ENCODE measurements at regions not wholly inside any gene's neighbourhood (a gene's known extent, or its start where the extent isn't known, plus 50 kb on each side); places are given as distances from the start of the nearest gene placed in this dataset.

DNA sequence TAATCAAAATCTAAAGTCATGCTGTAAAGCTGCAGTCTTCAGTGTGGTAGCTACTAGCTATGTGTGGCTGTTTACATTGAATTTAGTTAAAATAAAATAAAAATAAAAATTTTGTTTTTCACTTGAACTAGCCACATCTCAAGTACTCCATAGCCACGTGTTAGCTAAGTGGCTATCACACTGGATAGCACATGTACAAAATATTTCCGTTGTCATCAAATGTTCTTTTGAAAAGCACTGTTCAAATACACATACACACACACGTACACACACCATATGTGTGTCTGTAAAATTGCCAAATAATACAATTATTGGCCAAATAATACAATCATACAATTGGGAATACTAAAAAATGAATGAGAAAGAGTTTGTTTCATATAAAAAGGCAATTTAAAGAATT is 778.2 kb upstream of the FLRT2 start:
- H3K4me1 Mint-ChIP-seq: no peaks in the 10 kb centered on the region
- H3K27ac Mint-ChIP-seq: no peak overlapping the region
- no peaks in the 10 kb centered on the region for H3K27me3 Mint-ChIP-seq
- peaks cover 10% of the 10 kb centered on the region for H3K9me3 Mint-ChIP-seq
- no peak overlapping the region for H3K4me3 Mint-ChIP-seq
- no peaks in the 10 kb centered on the region for H3K36me3 Mint-ChIP-seq
- no peak for ATAC-seq

GRCh38 chr14:84760489-84761126 is 769.3 kb upstream of the FLRT2 start:
- H3K27ac Mint-ChIP-seq: no peak overlapping the region
- H3K4me1 Mint-ChIP-seq: no peaks in the 10 kb centered on the region
- H3K27me3 Mint-ChIP-seq: no peaks in the 10 kb centered on the region
- no peaks in the 10 kb centered on the region for H3K36me3 Mint-ChIP-seq
- H3K4me3 Mint-ChIP-seq: no peak overlapping the region
- no peak for ATAC-seq
- peaks cover 12% of the 10 kb centered on the region for H3K9me3 Mint-ChIP-seq

DNA sequence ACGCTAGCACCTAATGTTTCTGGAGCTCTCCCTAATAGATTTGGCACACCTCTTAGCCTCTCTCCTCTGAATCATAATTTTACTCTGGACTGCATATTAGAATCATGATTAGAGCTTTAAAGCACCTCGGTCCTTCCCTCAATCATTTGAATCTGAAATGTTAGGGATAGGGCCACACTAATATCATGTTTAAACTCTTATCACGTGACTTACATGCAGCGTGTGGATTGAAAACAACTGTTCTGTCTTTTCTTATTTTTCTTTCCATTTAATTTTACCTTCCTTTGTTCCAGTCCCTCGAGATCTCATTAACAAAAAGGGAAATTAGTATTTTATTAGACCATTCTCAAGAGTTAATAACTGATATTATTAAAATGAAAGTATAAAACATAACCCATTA is 762.5 kb upstream of the FLRT2 start:
- H3K27ac Mint-ChIP-seq: no peak overlapping the region
- no peaks in the 10 kb centered on the region for H3K4me1 Mint-ChIP-seq
- no peak for ATAC-seq
- H3K36me3 Mint-ChIP-seq: no peaks in the 10 kb centered on the region
- peaks cover 16% of the 10 kb centered on the region for H3K9me3 Mint-ChIP-seq
- no peaks in the 10 kb centered on the region for H3K27me3 Mint-ChIP-seq
- no peak overlapping the region for H3K4me3 Mint-ChIP-seq

- ATAC-seq: no peak
- Mint-ChIP-seq H3K36me3 (no peaks in the 10 kb centered on the region), H3K27ac (no peak overlapping the region), H3K27me3 (no peaks in the 10 kb centered on the region), H3K9me3 (peaks cover 14% of the 10 kb centered on the region), H3K4me1 (no peaks in the 10 kb centered on the region), H3K4me3 (no peak overlapping the region)
These were observed 759.9 kb upstream of the FLRT2 start for GRCh38 chr14:84770030-84770429.

- Mint-ChIP-seq H3K4me1 (no peaks in the 10 kb centered on the region), H3K4me3 (no peak overlapping the region), H3K27me3 (no peaks in the 10 kb centered on the region), H3K9me3 (peaks cover 13% of the 10 kb centered on the region), H3K36me3 (no peaks in the 10 kb centered on the region), H3K27ac (no peak overlapping the region)
- ATAC-seq: no peak
These were observed 752.6 kb upstream of the FLRT2 start for GRCh38 chr14:84777356-84777755.

GRCh38 chr14:84782902-84783301 is 747.0 kb upstream of the FLRT2 start:
- no peaks in the 10 kb centered on the region for H3K4me1 Mint-ChIP-seq
- no peaks in the 10 kb centered on the region for H3K27me3 Mint-ChIP-seq
- no peak overlapping the region for H3K27ac Mint-ChIP-seq
- ATAC-seq: no peak
- peaks cover 7% of the 10 kb centered on the region for H3K9me3 Mint-ChIP-seq
- H3K36me3 Mint-ChIP-seq: no peaks in the 10 kb centered on the region
- no peak overlapping the region for H3K4me3 Mint-ChIP-seq

GRCh38 chr14:84783511-84783910 is 746.4 kb upstream of the FLRT2 start:
- Mint-ChIP-seq H3K9me3 (peaks cover 7% of the 10 kb centered on the region), H3K36me3 (no peaks in the 10 kb centered on the region), H3K27ac (no peak overlapping the region), H3K27me3 (no peaks in the 10 kb centered on the region), H3K4me3 (no peak overlapping the region), H3K4me1 (no peaks in the 10 kb centered on the region)
- ATAC-seq: no peak

DNA sequence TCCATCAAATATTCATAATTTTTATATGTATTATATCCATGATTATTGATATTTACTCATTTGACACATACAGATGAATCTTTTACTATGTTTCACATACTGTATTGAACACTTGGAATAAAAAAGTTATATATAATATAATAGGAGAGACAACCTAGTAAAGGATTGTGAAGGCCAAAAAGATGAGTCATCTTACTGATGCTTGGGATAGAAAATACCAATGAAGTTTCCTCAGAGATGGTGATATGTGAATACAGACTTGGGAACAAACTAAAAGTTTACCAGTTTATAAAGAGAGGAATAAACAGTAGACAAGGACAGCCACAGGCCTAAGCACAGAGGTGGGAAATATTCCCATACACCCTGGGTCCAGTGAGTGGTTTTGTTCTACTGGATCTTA is 743.9 kb upstream of the FLRT2 start:
- H3K9me3 Mint-ChIP-seq: peaks cover 4% of the 10 kb centered on the region
- H3K27ac Mint-ChIP-seq: no peak overlapping the region
- H3K4me1 Mint-ChIP-seq: no peaks in the 10 kb centered on the region
- no peaks in the 10 kb centered on the region for H3K36me3 Mint-ChIP-seq
- no peaks in the 10 kb centered on the region for H3K27me3 Mint-ChIP-seq
- no peak overlapping the region for H3K4me3 Mint-ChIP-seq
- ATAC-seq: no peak

DNA sequence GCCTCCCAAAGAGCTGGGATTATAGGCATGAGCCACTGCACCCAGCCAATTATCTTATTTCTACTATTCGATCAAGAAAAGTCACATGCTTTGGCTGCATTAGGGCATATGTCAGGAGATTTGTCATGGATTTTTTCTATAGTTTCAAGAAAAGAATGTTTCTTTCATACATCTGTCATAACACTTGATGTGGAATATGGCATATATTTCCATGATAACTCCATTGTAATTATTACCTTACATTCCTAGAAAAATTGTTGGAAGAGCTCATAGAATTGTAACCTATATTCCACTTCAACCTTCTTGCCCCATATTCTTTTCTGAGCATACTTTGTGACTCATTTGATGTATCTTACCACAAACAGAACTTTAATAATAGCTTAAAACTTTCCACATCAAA is 740.9 kb upstream of the FLRT2 start:
- no peak overlapping the region for H3K27ac Mint-ChIP-seq
- H3K36me3 Mint-ChIP-seq: no peaks in the 10 kb centered on the region
- H3K27me3 Mint-ChIP-seq: no peaks in the 10 kb centered on the region
- peaks cover 14% of the 10 kb centered on the region for H3K9me3 Mint-ChIP-seq
- H3K4me3 Mint-ChIP-seq: no peak overlapping the region
- no peaks in the 10 kb centered on the region for H3K4me1 Mint-ChIP-seq
- no peak for ATAC-seq

DNA sequence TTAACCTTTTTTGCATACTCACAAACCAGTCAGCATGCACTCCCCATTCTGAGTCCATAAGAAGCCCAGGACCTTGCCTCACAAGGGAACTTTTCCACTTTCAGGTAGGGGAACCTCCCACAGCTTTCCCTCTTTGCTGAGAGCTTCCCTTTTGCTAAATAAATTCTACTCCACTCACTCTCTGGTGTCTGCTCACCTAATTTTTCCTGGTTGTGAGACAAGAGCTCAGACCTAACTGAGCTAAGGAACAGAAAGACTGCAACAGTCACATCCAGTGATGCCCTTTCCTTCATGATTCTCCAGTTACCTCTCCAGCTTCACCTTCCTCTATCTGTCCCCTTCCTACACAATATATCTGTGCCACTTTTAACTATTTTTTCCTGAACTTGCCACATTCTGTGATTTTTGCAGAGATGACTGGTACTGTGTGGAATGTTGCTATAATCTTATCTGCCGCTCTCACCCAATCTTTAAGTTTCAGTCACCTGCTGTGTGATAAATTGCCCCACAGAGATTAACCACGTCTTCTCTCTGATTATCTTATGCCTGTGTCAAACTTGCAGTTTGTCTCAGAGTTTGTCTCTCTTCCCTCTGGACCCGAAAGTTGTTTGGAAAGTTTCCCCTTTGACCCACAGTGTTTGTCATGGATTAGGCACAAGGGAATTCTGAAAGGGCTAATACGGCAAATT is 737.1 kb upstream of the FLRT2 start:
- Mint-ChIP-seq H3K36me3 (no peaks in the 10 kb centered on the region), H3K4me3 (no peak overlapping the region), H3K27me3 (no peaks in the 10 kb centered on the region), H3K9me3 (peaks cover 14% of the 10 kb centered on the region), H3K27ac (no peak overlapping the region), H3K4me1 (no peaks in the 10 kb centered on the region)
- no peak for ATAC-seq

DNA sequence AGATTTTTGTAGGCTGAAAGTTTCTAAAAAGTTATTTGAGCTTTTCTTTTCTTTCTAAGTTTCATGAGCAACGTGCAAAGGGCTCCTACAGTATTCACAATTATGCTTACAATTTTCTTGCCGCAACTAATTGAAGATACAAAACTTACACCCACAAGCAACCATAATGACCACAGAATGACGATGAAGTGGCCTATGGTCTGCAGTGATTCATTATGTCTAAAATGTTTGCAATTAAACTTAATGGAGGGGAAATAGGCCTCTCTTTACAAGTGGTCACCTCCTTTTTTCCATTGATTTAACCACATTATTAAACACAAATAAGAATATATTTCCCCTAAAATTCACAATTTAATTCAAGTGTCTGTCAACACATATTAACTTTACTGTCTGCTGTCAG is 732.6 kb upstream of the FLRT2 start:
- peaks cover 14% of the 10 kb centered on the region for H3K9me3 Mint-ChIP-seq
- no peak overlapping the region for H3K27ac Mint-ChIP-seq
- H3K36me3 Mint-ChIP-seq: no peaks in the 10 kb centered on the region
- H3K27me3 Mint-ChIP-seq: no peaks in the 10 kb centered on the region
- no peak overlapping the region for H3K4me3 Mint-ChIP-seq
- no peak for ATAC-seq
- no peaks in the 10 kb centered on the region for H3K4me1 Mint-ChIP-seq

GRCh38 chr14:84804468-84804867 is 725.5 kb upstream of the FLRT2 start:
- Mint-ChIP-seq H3K27ac (no peak overlapping the region), H3K27me3 (no peaks in the 10 kb centered on the region), H3K4me1 (no peaks in the 10 kb centered on the region), H3K4me3 (no peak overlapping the region), H3K9me3 (peaks cover 7% of the 10 kb centered on the region), H3K36me3 (no peaks in the 10 kb centered on the region)
- ATAC-seq: no peak

- Mint-ChIP-seq H3K36me3 (no peaks in the 10 kb centered on the region), H3K27me3 (no peaks in the 10 kb centered on the region), H3K27ac (no peak overlapping the region), H3K4me3 (no peak overlapping the region), H3K4me1 (no peaks in the 10 kb centered on the region), H3K9me3 (peaks cover 7% of the 10 kb centered on the region)
- ATAC-seq: no peak
These were observed 725.0 kb upstream of the FLRT2 start for GRCh38 chr14:84804895-84805294.

- no peak overlapping the region for H3K4me3 Mint-ChIP-seq
- peaks cover 7% of the 10 kb centered on the region for H3K9me3 Mint-ChIP-seq
- no peak overlapping the region for H3K27ac Mint-ChIP-seq
- no peaks in the 10 kb centered on the region for H3K4me1 Mint-ChIP-seq
- ATAC-seq: no peak
- H3K36me3 Mint-ChIP-seq: no peaks in the 10 kb centered on the region
- H3K27me3 Mint-ChIP-seq: no peaks in the 10 kb centered on the region
These were observed 723.8 kb upstream of the FLRT2 start for GRCh38 chr14:84806181-84806580.

DNA sequence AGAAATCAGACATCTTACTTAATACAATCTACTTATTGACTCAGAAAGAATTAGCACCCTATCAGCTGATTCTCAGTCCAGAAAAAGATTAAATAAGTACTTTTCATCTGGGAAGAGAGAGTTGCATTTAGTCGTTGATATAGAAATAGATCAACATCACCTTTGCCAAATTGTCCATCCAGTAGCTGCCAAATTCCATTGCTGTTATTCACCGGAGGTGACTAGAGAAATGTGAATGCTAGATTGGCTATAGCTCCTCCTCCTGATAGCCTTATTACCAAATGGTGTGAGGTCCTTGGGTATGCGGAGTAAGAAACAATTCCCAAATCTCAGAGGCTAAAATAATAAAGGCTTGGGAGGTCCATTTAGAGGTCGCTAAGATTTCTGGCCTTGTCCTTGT is 723.3 kb upstream of the FLRT2 start:
- no peaks in the 10 kb centered on the region for H3K4me1 Mint-ChIP-seq
- no peak for ATAC-seq
- no peaks in the 10 kb centered on the region for H3K36me3 Mint-ChIP-seq
- no peaks in the 10 kb centered on the region for H3K27me3 Mint-ChIP-seq
- peaks cover 7% of the 10 kb centered on the region for H3K9me3 Mint-ChIP-seq
- no peak overlapping the region for H3K27ac Mint-ChIP-seq
- no peak overlapping the region for H3K4me3 Mint-ChIP-seq

DNA sequence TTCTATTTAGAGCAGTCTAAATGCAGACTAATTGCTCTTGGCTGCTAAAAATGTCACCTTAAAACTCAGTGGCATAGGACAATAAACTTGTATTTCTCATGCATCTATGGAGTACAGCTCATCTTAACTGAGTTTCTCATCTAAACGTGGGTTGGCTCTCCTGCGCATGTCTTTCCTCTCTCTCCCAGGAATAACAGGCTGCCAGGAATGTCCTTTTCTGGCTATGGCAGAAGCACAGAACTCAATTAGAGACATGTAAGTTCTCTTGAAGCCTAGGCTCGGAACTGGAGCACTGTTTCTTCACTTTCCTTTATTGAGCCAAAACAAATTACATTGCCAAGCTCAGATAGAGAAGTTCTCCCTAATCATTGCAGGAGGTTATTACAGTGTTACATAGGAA is 722.3 kb upstream of the FLRT2 start:
- no peak overlapping the region for H3K27ac Mint-ChIP-seq
- no peaks in the 10 kb centered on the region for H3K27me3 Mint-ChIP-seq
- no peaks in the 10 kb centered on the region for H3K4me1 Mint-ChIP-seq
- H3K9me3 Mint-ChIP-seq: peaks cover 4% of the 10 kb centered on the region
- ATAC-seq: no peak
- no peaks in the 10 kb centered on the region for H3K36me3 Mint-ChIP-seq
- no peak overlapping the region for H3K4me3 Mint-ChIP-seq

Measured in stimulated activated memory B cell treated with anti-CD40 and anti-IgM and Interleukin-4, amounts not matched to agents 10 μg/mL and 1 μg/mL and 100 μg/mL, for 72 hours (primary cell).